ENCODE measurements at regions not wholly inside any gene's neighbourhood (a gene's known extent, or its start where the extent isn't known, plus 50 kb on each side); places are given as distances from the start of the nearest gene placed in this dataset.

DNA sequence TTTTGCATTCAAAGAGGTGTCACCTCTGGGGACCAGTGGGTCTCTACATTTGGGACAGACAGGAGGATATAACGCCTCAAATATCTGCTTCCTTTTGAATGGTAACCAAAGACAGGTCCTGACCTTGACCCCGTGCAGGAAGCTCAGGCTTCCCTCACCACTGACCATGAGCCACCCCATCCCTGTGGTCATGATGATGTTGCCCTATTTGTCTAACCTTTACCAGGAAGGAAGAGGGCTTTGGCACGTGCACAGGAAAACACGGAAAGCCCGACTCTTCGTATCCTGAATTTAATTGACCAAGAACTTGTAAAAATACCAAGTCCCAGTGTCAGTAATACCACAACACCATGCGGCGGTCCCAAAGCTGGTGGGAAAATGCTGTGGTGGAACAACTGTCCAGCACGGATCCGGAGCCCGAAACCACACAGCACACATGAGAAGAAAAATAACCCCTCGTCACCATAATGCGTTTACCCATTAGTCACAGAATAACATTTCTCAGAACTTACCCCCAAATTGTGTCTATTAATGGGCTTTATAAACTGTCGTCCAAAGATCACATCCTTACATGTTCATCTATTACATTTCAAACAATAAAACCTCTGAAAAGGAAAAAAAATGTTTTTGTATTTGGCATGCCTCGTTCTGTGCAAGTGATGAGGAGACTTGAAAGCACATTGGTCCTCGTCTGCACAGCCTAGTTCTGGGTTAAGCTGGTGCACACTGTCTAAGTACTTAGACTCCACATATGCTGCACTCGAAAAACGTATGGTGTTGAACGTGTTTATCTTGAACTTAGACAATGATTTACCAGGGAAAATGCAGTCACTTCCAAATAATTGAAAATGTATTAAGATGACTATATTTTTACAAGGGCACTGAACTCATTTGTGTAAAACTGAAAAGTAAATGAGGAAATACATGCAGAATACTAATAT is 118.9 kb upstream of the IGF1R start:
- Histone ChIP-seq H3K27me3 (peaks cover 69% of the 10 kb centered on the region), H3K4me1 (no peaks in the 10 kb centered on the region), H3K4me3 (ENCODE audit: low read depth, low read length) (no peak overlapping the region), H3K9me3 (no peaks in the 10 kb centered on the region), H3K36me3 (no peaks in the 10 kb centered on the region)
- TF ChIP-seq CTCF (IDR thresholded peaks at IDR 0.05; ENCODE audit: low read depth, low read length) = no peak
- no peak for DNase-seq

DNA sequence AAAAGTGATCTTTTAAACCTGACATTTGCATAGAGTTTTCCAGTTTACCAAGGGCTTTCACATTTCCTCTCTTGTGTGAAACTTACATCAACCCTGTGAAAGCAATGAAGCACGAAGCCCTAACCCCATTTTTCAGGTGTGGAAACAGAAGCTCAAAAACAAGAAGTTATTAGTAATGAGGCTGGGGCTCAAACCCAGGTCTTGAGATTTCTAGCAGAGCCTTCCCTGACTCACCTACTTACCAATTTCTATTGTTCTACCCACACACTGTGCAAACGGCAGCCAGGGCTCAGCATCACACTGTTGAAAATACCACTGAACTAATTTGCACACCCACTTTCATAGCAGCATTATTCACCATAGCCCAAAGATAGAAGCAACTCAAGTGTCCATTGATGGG is 117.8 kb upstream of the IGF1R start:
- peaks cover 80% of the 10 kb centered on the region for H3K27me3 ChIP-seq
- no peak for TF ChIP-seq CTCF (IDR thresholded peaks at IDR 0.05; ENCODE audit: low read depth, low read length)
- H3K36me3 ChIP-seq = no peaks in the 10 kb centered on the region
- H3K4me1 ChIP-seq = no peaks in the 10 kb centered on the region
- DNase-seq = no peak
- no peaks in the 10 kb centered on the region for H3K9me3 ChIP-seq
- no peak overlapping the region for H3K4me3 ChIP-seq (ENCODE audit: low read depth, low read length)

- no peaks in the 10 kb centered on the region for H3K9me3 ChIP-seq
- H3K27me3 ChIP-seq = peaks cover 94% of the 10 kb centered on the region
- TF ChIP-seq CTCF (IDR thresholded peaks at IDR 0.05; ENCODE audit: low read depth, low read length) = no peak
- no peaks in the 10 kb centered on the region for H3K4me1 ChIP-seq
- H3K36me3 ChIP-seq = no peaks in the 10 kb centered on the region
- no peak overlapping the region for H3K4me3 ChIP-seq (ENCODE audit: low read depth, low read length)
- no peak for DNase-seq
Measured at GRCh38 chr15:98532063-98532462, 116.3 kb upstream of the IGF1R start.

- H3K27me3 ChIP-seq = peaks cover 98% of the 10 kb centered on the region
- H3K4me3 ChIP-seq (ENCODE audit: low read depth, low read length) = no peak overlapping the region
- no peak for TF ChIP-seq CTCF (IDR thresholded peaks at IDR 0.05; ENCODE audit: low read depth, low read length)
- H3K36me3 ChIP-seq = no peaks in the 10 kb centered on the region
- DNase-seq = no peak
- H3K4me1 ChIP-seq = no peaks in the 10 kb centered on the region
- H3K9me3 ChIP-seq = no peaks in the 10 kb centered on the region
Measured at GRCh38 chr15:98536976-98537375, 111.4 kb upstream of the IGF1R start.

DNA sequence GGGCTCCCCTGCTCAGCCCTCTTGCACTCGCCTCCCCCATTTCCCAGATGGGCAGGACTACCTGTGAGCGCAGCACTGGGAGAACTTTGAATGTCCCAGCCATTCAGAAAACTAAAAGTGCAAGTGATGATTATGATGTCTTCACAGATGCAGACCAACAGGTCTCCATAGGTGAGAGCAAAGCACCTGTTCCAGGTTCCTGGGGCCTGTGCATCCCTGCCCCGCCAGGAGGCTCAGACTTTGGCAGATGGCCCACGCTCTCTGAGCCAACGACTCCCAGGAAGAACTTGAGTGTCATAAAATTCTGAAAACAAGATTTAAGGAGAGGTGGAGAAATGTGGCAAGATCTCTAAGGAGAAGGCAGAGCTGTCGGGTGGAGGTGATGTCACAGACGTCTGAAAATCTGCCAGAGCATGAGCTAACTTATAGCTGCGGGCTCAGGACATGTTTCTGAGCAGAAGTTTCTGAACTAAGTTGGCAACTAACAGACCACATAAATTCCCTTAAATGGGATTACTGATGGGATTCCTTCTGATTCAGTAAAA is 110.8 kb upstream of the IGF1R start:
- no peaks in the 10 kb centered on the region for H3K4me1 ChIP-seq
- H3K4me3 ChIP-seq (ENCODE audit: low read depth, low read length) = no peak overlapping the region
- no peak for TF ChIP-seq CTCF (IDR thresholded peaks at IDR 0.05; ENCODE audit: low read depth, low read length)
- DNase-seq = no peak
- no peaks in the 10 kb centered on the region for H3K9me3 ChIP-seq
- no peaks in the 10 kb centered on the region for H3K36me3 ChIP-seq
- peaks cover 98% of the 10 kb centered on the region for H3K27me3 ChIP-seq

DNA sequence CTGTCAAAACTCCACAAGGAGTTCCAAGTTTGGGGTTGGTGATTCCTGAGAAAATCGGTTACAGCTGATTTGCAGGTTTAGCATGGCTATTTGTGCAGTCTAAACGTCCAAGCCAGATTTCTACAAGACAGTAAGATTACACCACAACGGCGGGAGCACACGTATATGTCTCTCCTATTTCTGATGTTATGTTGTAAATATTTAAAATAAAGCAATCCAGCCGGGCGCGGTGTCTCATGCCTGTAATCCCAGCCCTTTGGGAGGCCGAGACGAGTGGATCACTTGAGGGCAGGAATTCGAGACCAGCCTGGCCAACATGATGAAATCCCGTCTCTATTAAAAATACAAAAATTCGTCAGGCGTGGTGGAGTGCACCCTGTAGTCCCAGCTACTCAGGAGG is 106.8 kb upstream of the IGF1R start:
- Histone ChIP-seq H3K27me3 (peaks cover 95% of the 10 kb centered on the region), H3K9me3 (no peaks in the 10 kb centered on the region), H3K4me3 (ENCODE audit: low read depth, low read length) (no peak overlapping the region), H3K36me3 (no peaks in the 10 kb centered on the region), H3K4me1 (no peaks in the 10 kb centered on the region)
- TF ChIP-seq CTCF (IDR thresholded peaks at IDR 0.05; ENCODE audit: low read depth, low read length) = no peak
- DNase-seq = no peak

Measured in BE2C (cell line).